GM19452 (cell line): ENCODE measurements at regions not wholly inside any gene's neighbourhood (a gene's known extent, or its start where the extent isn't known, plus 50 kb on each side); places are given as distances from the start of the nearest gene placed in this dataset.
"Not testable (repeated sequence)": the region's sequence is repeated elsewhere in the genome, so short reads cannot be mapped to it uniquely, and the experiment has no call there.

Experiments
- ATAC-seq: cut with Tn5 transposase; IDR thresholded peaks from one replicate; pipeline ENCODE4 v1.9.1; 2021; ENCODE audit not compliant: unreplicated experiment

GRCh38 chr2:88988617-88989016, 297.1 kb downstream of the RPIA start:
- ATAC-seq, result not testable (repeated sequence)

DNA sequence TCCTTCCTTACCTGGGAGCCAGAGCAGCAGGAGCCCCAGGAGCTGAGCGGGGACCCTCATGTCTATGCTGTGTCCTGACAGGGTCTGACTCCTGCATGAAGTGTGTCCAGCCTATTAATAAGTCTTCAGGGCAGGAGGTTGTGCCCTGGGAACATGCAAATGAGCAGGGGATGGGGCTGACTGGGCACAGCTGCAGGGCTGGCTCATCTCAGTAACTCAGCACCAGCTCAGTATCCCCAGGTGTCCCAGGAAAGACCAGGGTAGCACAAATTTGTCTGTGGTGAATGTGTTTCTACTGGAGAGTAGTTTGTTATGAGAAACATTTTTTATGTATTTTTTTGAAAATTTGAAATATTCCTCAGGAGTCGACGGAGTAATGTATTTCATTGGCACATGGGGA, 301.3 kb downstream of the RPIA start:
- ATAC-seq, result not testable (repeated sequence)

GRCh38 chr2:88994856-88995255, 303.4 kb downstream of the RPIA start:
- ATAC-seq, result not testable (repeated sequence)

DNA sequence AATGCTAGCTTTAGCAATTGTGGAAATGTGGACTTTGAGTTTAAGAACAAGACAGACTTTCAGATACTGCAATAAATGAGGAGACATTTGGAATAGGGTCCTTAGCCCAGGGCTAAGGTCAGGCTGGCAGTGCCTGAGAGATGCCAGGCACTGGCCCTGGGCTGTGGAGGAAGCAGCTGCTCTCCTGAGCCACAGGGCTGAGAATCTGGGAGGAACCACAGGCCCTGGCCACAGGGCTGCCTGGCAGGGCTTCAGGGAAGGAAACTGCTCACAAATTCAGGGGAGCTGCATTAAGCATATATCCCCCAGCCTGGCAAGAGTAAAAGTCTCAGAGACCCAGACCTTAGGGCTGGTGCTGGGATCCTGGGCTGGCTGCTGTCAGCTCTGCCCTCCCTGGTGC, 305.1 kb downstream of the RPIA start:
- not testable (repeated sequence) for ATAC-seq

GRCh38 chr2:88999365-88999764, 307.9 kb downstream of the RPIA start:
- no peak for ATAC-seq

GRCh38 chr2:89000235-89000634, 308.8 kb downstream of the RPIA start:
- ATAC-seq, result no peak

DNA sequence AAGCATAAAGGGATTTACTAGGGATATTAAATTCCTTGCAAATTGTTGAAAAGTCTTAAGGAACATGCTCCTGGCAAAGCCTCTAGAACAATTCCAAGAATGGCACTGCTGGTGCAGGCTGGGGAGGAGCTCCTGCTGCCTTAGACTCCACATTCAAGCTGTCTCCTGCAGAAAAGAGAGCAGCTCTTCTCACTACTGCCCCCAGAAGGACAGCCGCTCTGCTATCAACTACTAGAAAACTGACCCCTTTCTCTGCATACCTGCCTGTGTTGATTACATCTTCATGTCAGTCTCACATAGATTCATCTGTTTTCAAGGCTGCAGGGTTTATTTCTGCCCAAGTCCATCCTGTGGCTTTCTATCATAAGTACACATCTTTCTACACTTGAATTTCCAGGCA, 312.8 kb downstream of the RPIA start:
- not testable (repeated sequence) for ATAC-seq

GRCh38 chr2:89020566-89020965, 329.1 kb downstream of the RPIA start:
- ATAC-seq, result not testable (repeated sequence)

GRCh38 chr2:89026296-89026695, 334.8 kb downstream of the RPIA start:
- ATAC-seq, result not testable (repeated sequence)

DNA sequence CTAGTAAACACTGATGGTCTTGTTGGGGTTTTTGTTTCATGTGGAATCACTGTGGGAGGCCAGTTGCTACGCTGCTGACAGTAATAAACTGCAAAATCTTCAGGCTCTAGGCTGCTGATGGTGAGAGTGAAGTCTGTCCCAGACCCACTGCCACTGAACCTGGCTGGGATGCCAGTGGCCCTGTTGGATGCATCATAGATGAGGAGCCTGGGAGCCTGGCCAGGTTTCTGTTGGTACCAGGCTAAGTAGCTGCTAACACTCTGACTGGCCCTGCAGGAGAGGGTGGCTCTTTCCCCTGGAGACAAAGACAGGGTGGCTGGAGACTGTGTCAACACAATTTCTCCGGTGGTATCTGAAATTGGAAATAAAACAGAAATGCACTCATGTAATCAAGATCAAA, 335.6 kb downstream of the RPIA start:
- not testable (repeated sequence) for ATAC-seq

DNA sequence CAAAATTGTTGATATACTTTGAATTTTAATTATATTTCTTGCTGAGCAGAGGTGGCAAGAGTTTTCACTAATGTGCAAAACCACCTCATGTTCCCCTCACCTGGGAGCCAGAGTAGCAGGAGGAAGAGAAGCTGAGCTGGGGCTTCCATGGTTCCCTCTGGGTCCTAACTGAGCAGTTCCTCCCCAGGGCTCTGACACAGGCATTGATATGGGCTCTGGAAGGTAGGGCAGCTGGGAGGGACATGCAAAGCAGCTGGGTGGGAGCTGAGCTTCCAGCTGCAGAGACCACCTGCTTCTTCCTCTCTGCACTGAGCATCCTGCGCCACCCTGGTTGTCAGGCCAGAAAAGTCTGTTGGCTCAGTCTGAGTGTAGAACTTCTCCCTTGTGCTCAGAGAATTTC, 336.1 kb downstream of the RPIA start:
- ATAC-seq, result not testable (repeated sequence)

DNA sequence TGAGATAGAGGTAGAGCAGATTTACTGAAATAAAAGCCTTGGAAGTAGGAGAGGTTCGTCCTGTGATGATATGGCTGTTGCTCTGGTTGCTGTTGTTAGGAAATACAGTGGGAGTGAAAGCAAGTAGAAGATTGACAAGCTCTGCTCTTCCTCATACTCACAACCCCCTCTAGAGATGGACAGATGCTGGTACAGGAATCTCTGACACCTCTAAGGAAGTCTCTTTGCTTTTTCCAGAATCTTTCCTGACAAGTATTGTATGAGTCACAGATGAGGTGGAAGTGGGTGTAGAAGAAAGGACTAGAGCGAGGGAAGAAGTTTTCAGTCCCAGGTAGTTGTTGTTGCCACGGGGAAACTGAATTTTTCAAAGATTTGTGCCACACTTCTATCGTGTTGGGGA, 337.8 kb downstream of the RPIA start:
- ATAC-seq, result not testable (repeated sequence)

DNA sequence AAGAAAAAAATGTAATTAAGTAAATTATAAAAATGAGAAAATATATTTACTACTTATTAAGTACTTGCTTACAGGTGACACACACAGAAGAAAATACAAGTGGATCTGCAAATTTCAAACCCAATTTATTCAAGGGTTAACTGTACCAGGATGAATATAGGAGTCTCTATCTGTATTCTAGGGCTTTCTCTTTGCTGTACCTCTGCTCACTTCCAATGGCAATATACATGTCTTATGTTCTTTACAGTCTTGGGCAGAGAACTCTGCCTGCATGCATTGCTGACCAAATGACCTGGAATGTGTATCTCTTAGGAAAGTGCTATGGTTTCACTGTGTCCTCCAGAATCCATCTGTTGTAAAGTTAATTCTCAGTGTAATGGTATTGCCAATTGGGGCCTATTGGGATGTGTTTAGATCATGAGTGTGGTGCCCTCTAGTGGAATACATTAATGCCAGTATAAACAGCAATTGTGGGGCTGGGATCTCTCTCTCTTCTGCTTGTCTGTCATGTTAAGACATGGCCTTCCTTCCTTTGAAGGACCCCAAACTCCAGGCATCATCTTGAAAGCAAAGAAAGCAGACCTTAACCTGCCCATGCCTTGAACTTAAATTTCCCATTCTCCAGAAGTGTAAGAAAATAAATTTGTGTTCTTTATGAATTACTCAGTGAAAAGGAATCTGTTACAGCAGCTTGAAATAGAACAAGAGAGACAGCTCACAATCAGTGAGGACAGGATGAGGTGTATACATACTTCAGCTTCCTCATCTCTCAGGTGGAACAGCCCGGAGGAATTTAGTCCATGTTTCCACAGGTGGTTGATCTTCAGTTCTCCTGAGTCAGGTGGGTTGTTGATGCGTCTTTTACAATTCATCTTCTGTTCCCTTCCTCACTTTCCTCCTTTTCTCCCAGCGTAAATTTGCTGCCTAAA, 356.9 kb downstream of the RPIA start:
- peak; percentile 72 for ATAC-seq

DNA sequence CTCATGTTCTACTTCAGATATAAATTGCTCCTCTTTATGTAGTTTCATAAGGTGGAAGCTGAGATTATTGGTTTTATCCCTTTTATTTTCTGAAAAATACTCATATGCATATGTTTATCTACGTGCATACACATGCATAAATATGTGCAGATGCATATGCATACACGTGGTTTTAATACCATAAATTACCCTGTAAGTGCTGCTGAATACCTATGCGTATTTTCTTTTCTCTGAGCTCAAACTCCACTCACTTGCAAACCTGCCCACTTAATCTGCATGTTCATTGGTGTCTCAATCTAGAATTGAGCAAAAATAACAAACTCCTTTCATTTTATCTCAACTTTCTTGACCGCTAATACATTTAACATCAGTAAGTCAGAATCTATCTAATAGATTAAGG, 367.1 kb downstream of the RPIA start:
- not testable (repeated sequence) for ATAC-seq

DNA sequence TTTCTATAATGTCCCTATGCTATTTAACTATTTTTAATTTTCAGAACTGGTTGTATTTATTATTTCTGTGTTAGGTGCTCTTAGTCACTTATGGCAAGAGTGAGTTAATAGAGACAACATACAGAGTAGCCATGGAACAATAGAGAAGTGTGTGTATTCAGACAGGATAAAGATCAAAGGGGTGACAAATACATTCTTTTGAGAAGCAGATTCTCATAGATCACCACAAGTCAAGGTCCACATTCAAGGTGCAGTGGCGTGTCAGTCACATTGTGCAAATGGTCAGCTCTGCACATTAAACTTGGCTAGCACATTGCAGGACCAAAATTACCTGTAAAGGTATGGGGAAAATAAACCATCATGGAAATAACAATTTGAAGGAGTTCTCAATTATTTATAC, 369.7 kb downstream of the RPIA start:
- ATAC-seq, result not testable (repeated sequence)

DNA sequence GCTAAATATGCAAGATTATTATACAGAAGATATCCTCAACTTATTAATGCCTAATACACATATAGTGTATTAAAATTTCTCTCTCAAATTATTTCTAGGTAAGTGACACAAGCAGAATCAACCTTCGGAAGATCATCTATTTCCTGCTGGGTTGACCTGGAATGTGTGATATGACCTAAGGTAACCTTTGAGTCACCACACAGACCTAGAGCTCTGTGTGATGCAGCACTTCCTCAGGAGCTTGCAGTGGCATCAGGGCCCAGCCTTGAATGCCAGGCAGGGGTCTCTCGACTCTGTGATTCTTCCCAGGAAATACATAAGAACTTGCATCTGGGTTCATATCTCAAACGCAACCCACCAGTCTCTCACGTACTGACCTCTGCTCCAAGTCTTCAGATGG, 385.3 kb downstream of the RPIA start:
- ATAC-seq, result not testable (repeated sequence)

- not testable (repeated sequence) for ATAC-seq
Measured at GRCh38 chr2:89092911-89093310, 401.4 kb downstream of the RPIA start.

- ATAC-seq, result not testable (repeated sequence)
Measured at GRCh38 chr2:89095060-89095459, 403.6 kb downstream of the RPIA start.

DNA sequence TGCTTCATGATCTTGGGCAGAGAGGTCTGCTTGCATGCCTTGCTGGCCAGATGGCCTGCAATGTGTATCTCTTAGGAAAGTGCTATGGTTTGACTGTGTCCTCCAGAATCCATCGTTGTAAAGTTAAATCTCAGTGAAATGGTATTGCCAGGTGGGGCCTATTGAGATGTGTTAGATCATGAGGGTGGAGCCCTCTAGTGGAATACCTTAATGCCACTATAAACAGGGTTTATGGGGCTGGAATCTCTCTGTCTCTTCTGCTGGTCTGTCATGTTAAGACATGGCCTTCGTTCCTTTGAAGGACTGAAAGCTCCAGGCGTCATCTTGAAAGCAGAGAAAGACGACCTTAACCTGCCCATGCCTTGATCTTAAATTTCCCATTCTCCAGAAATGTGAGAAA, 411.1 kb downstream of the RPIA start:
- not testable (repeated sequence) for ATAC-seq

GRCh38 chr2:89106369-89107019, 415.0 kb downstream of the RPIA start:
- ATAC-seq, result not testable (repeated sequence)

DNA sequence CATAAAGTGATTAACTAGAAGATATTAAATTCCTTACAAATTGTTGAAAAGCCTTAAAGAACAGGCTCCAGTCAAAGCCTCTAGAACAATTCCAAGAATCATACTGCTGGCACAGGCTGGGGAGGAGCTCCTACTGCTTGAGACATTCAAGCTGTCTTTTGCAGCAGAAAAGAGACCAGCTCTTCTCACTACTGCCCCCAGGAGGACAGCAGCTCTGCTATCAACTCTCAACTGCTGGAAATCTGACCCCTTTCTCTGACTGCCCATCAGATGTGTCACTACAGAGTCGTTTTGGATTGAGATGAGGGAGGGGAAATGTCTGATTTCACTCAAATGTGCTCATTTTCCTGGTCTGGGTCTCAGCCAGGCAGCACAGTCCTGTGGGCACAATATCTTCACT, 421.0 kb downstream of the RPIA start:
- not testable (repeated sequence) for ATAC-seq

- ATAC-seq, result not testable (repeated sequence)
Measured at GRCh38 chr2:89113286-89113685, 421.8 kb downstream of the RPIA start.
